K562 (cell line): ENCODE measurements at regions not wholly inside any gene's neighbourhood (a gene's known extent, or its start where the extent isn't known, plus 50 kb on each side); places are given as distances from the start of the nearest gene placed in this dataset.

ENCODE experiments used
- ATAC-seq: fragments of 200-7000 bp; cut with Tn5 transposase; 3 replicates; pipeline ENCODE4 v1.9.1; 2020; ENCODE audit warnings: moderate library complexity
- BruUV-seq: library from RNA; stranded (reverse); fragments of 400-500 nt; replicated peaks from 2 replicates; lab custom pipeline; 2021; lab: Mats Ljungman, UMichigan
- CTCF ChIA-PET: fragments of 300-600 bp; formaldehyde crosslinking; extraction: SDS; loops from one replicate; lab custom pipeline; 2021; ENCODE audit warnings: low intra/inter-chr PET ratio; lab: Yijun Ruan, JAX
- POLR2A ChIA-PET: fragments of 300-600, 350-650 bp; sonication (Branson Sonifier 250); formaldehyde crosslinking; extraction: SDS; loops from one replicate; lab custom pipeline; 2021; ENCODE audit warnings: antibody characterized with exemption, inconsistent platforms; lab: Yijun Ruan, JAX
- DNase-seq, 4 experiments: peaks; one replicate each; pipeline versions ENCODE4 v3.0.0 to v3.0.0-alpha.2; 2011 to 2018; ENCODE audit warnings: low spot score in 3 of 4, mixed read lengths in 3 of 4; ENCODE audit errors: extremely low read depth in 1 of 4
- FAIRE-seq: peaks from 2 replicates; lab custom pipeline; 2011; peaks lifted over from hg19 to GRCh38; lab: Jason Lieb, UNC
- H2AFZ ChIP-seq: 2 replicates; pipeline ENCODE4 v1.6.0; 2011; ENCODE audit warnings: low read depth, low read length, control low read depth, inconsistent platforms
- H3K27ac ChIP-seq: fragments of 200-600 bp; 3 replicates; pipeline ENCODE4 v1.8.0; 2011; ENCODE audit warnings: low read depth, mild to moderate bottlenecking, control low read depth, inconsistent platforms, low read length, moderate library complexity, mixed read lengths; ENCODE audit errors: extremely low read depth
- H3K27me3 ChIP-seq, 2 experiments: fragments of 300-600 bp in 1 of 2; 2 replicates in 1 of 2; 3 replicates in 1 of 2; pipeline versions ENCODE4 v1.6.0 to v1.8.0; 2011; ENCODE audit warnings: inconsistent platforms in 2 of 2, low read length in 2 of 2, mild to moderate bottlenecking in 1 of 2, mixed read lengths in 1 of 2, moderate library complexity in 1 of 2; ENCODE audit not compliant: control insufficient read depth in 2 of 2, insufficient read depth in 2 of 2
- H3K36me3 ChIP-seq: fragments of 300-600 bp; 3 replicates; pipeline ENCODE4 v1.8.0; 2011; ENCODE audit warnings: mild to moderate bottlenecking, low read length, inconsistent platforms; ENCODE audit not compliant: control insufficient read depth, insufficient read depth
- H3K4me1 ChIP-seq, 2 experiments: fragments of 200-600 bp in 1 of 2; replicated peaks in 1 of 2; 2 replicates in 1 of 2; 3 replicates in 1 of 2; pipeline versions ENCODE4 v1.5.1 to v1.8.0; 2011; ENCODE audit warnings: inconsistent platforms in 2 of 2, low read length in 2 of 2, mild to moderate bottlenecking in 1 of 2, mixed read lengths in 1 of 2, moderate library complexity in 1 of 2; ENCODE audit not compliant: control insufficient read depth in 2 of 2, insufficient read depth in 2 of 2
- H3K4me2 ChIP-seq: 2 replicates; pipeline ENCODE4 v1.6.1; 2011; ENCODE audit warnings: low read length, control low read depth, inconsistent platforms, mixed read lengths; ENCODE audit not compliant: insufficient read depth
- H3K4me3 ChIP-seq: fragments of 200-600 bp; sonication (generic), shearing (Covaris generic); 2 replicates; pipeline ENCODE4 v1.5.1; 2016; ENCODE audit warnings: control low read depth, inconsistent platforms
- H3K79me2 ChIP-seq: fragments of 200-600 bp; 3 replicates; pipeline ENCODE4 v1.8.0; 2011; ENCODE audit warnings: low read length, inconsistent platforms; ENCODE audit not compliant: control insufficient read depth, insufficient read depth
- H3K9ac ChIP-seq, 2 experiments: 2 replicates each; pipeline versions ENCODE4 v1.6.0 to v1.6.1; 2011; ENCODE audit warnings: low read depth in 2 of 2, low read length in 2 of 2, control low read depth in 1 of 2, inconsistent platforms in 1 of 2, mild to moderate bottlenecking in 1 of 2, mixed read lengths in 1 of 2; ENCODE audit not compliant: insufficient read depth in 1 of 2
- H3K9me1 ChIP-seq: one replicate; pipeline ENCODE4 v1.6.0; 2011; ENCODE audit warnings: inconsistent platforms, mild to moderate bottlenecking, low read length, moderate library complexity; ENCODE audit not compliant: control insufficient read depth, insufficient read depth
- H3K9me3 ChIP-seq: replicated peaks from 2 replicates; pipeline ENCODE4 v1.5.1; 2011; ENCODE audit warnings: low read depth, low read length, inconsistent platforms; ENCODE audit not compliant: control insufficient read depth, insufficient read depth
- H4K20me1 ChIP-seq: replicated peaks from 2 replicates; pipeline ENCODE4 v1.6.1; 2011; ENCODE audit warnings: low read length, inconsistent platforms, mixed read lengths; ENCODE audit not compliant: control insufficient read depth, insufficient read depth
- ADNP ChIP-seq: fragments of 200-800 bp; sonication (Bioruptor generic); IDR thresholded peaks from 2 replicates; pipeline ENCODE4 v1.6.1; 2016; ENCODE audit warnings: missing genetic modification characterization, missing compliant biosample characterization
- CBX1 ChIP-seq: sonication (generic); IDR thresholded peaks from 2 replicates; pipeline ENCODE4 v1.6.1; 2016; ENCODE audit warnings: antibody characterized with exemption, low read depth, mild to moderate bottlenecking
- CTBP1 ChIP-seq: fragments of 450-650 bp; IDR thresholded peaks from 2 replicates; pipeline ENCODE4 v1.6.1; 2016; ENCODE audit warnings: borderline replicate concordance
- DACH1 ChIP-seq: fragments of 450-650 bp; IDR thresholded peaks from 2 replicates; pipeline ENCODE4 v1.6.1; 2018; ENCODE audit not compliant: partially characterized antibody
- ESRRB ChIP-seq: fragments of 250-450 bp; sonication (Bioruptor Pico); IDR thresholded peaks from 2 replicates; pipeline ENCODE4 v1.5.0; 2020; ENCODE audit warnings: mild to moderate bottlenecking, moderate library complexity, borderline replicate concordance
- FOXJ2 ChIP-seq: fragments of 200-800 bp; sonication (Bioruptor generic); IDR thresholded peaks from 2 replicates; pipeline ENCODE4 v1.6.1; 2016; ENCODE audit warnings: missing genetic modification characterization, missing compliant biosample characterization
- GABPB2 ChIP-seq: fragments of 250-450 bp; sonication (Bioruptor Pico); conservative IDR thresholded peaks from 2 replicates; pipeline ENCODE4 v1.5.1; 2021; ENCODE audit warnings: mild to moderate bottlenecking
- HDAC8 ChIP-seq: fragments of 450-650 bp; IDR thresholded peaks from 2 replicates; pipeline ENCODE4 v1.6.1; 2016; ENCODE audit warnings: mild to moderate bottlenecking, missing genetic modification characterization, moderate library complexity, missing compliant biosample characterization
- KDM5B ChIP-seq: fragments of 200-600 bp; sonication (generic); IDR thresholded peaks from 2 replicates; pipeline ENCODE4 v1.6.1; 2012; ENCODE audit warnings: low read depth, mild to moderate bottlenecking, moderate library complexity, low read length, control low read depth, inconsistent platforms; ENCODE audit not compliant: insufficient replicate concordance
- KLF10 ChIP-seq: fragments of 250-450 bp; sonication (Bioruptor Pico); IDR thresholded peaks from 2 replicates; pipeline ENCODE4 v1.6.1; 2021; ENCODE audit warnings: matching md5 sums
- MEF2A ChIP-seq: IDR thresholded peaks from 2 replicates; pipeline ENCODE4 v1.6.1; 2011; ENCODE audit warnings: low read depth, mild to moderate bottlenecking, low read length, moderate library complexity; ENCODE audit not compliant: control insufficient read depth
- NCOA4 ChIP-seq: fragments of 450-650 bp; IDR thresholded peaks from 2 replicates; pipeline ENCODE4 v1.6.1; 2018; ENCODE audit warnings: mild to moderate bottlenecking; ENCODE audit not compliant: partially characterized antibody
- NFE2L1 ChIP-seq: fragments of 450-650 bp; IDR thresholded peaks from 2 replicates; pipeline ENCODE4 v1.6.1; 2016; ENCODE audit warnings: missing genetic modification characterization, low read depth, mild to moderate bottlenecking, missing compliant biosample characterization, moderate library complexity, borderline replicate concordance
- RB1 ChIP-seq: fragments of 450-650 bp; IDR thresholded peaks from 2 replicates; pipeline ENCODE4 v1.6.1; 2017; ENCODE audit warnings: low read depth, mild to moderate bottlenecking
- TFAM ChIP-seq: fragments of 250-450 bp; sonication (Bioruptor Pico); conservative IDR thresholded peaks from 2 replicates; pipeline ENCODE4 v1.5.0; 2021; ENCODE audit warnings: mild to moderate bottlenecking, moderate library complexity
- ZNF146 ChIP-seq: IDR thresholded peaks from one replicate; pipeline ENCODE4 v1.6.1; 2018; ENCODE audit warnings: missing compliant biosample characterization; ENCODE audit not compliant: unreplicated experiment
- ZNF395 ChIP-seq: fragments of 200-800 bp; sonication (Bioruptor generic); IDR thresholded peaks from 2 replicates; pipeline ENCODE4 v1.6.1; 2017; ENCODE audit warnings: missing genetic modification characterization, missing compliant biosample characterization
- ZNF699 ChIP-seq: fragments of 250-450 bp; sonication (Bioruptor Pico); IDR thresholded peaks from 2 replicates; pipeline ENCODE4 v1.8.0; 2021; ENCODE audit warnings: mild to moderate bottlenecking, moderate library complexity; ENCODE audit not compliant: insufficient replicate concordance
- WGBS: fragments of 100-300 bp; shearing (Covaris generic); methylation state at CpG from one replicate; pipeline ENCODE4 v1.1.6; 2016; ENCODE audit warnings: low coverage, mixed read lengths; ENCODE audit not compliant: insufficient coverage; ENCODE audit errors: missing lambda C conversion rate; 5-methylcytosine and 5-hydroxymethylcytosine counted together
- in situ Hi-C: fragments of 300-500 bp; cut with MboI; formaldehyde crosslinking; loops from 4 replicates; pipeline ENCODE4 v1.15.0; 2018; ENCODE audit warnings: inconsistent platforms, mixed read lengths
- intact Hi-C: fragments of 100-400 bp; cut with micrococcal nuclease; formaldehyde crosslinking; loops from 2 replicates; pipeline ENCODE4 v1.14.2; 2022
- TF ChIP-seq, protein P1 (sequence below): fragments of 250-450 bp; sonication (Bioruptor Pico); IDR thresholded peaks from 2 replicates; pipeline ENCODE4 v1.5.0; 2021; ENCODE audit warnings: mild to moderate bottlenecking, borderline replicate concordance

GRCh38 chr10:78341953-78342614, 308.4 kb downstream of the RPS24 start:
- Histone ChIP-seq H3K4me3 (no peak overlapping the region), H3K9me3 (no peaks in the 10 kb centered on the region), H3K9me1 (no peaks in the 10 kb centered on the region), H3K4me1 (no peaks in the 10 kb centered on the region), H2AFZ (no peak overlapping the region), H3K79me2 (no peaks in the 10 kb centered on the region), H3K36me3 (no peaks in the 10 kb centered on the region), H3K27ac (no peak overlapping the region), H3K27me3 (peaks cover 0 to 33% of the 10 kb centered on the region in 2 experiments; a peak in 2 of 5 replicates), H4K20me1 (0 out of 2 replicates have a peak, but pooled peaks cover 3% of the 10 kb centered on the region), H3K9ac (no peak overlapping the region), H3K4me2 (no peak overlapping the region)
- no peak for FAIRE-seq
- 3% methylated on average over 8 of the region's 8 CpGs for WGBS
- in situ Hi-C loops, result no loop called here
- CTCF ChIA-PET, result no interaction called here
- POLR2A ChIA-PET, result interaction anchor here (1.0 kb wide), 1 partner anchor 11 kb away, joined by 3 read pairs; no protein-coding TSS in a partner anchor
- no peak for TF ChIP-seq FOXJ2
- no peak for TF ChIP-seq ADNP (tag)
- TF ChIP-seq CTBP1, result no peak
- TF ChIP-seq GABPB2, result no peak
- no peak for TF ChIP-seq TFAM (CRISPR knock-in tag)
- no peak for TF ChIP-seq NCOA4
- no peak for TF ChIP-seq RB1
- TF ChIP-seq ZNF395 (CRISPR knock-in tag), result no peak
- TF ChIP-seq KLF10 (CRISPR knock-in tag), result no peak
- TF ChIP-seq ZNF146 (CRISPR knock-in tag), result no peak
- TF ChIP-seq NFE2L1 (tag), result no peak
- TF ChIP-seq ESRRB, result no peak
- no peak for TF ChIP-seq CBX1
- no peak for TF ChIP-seq ZNF699 (CRISPR knock-in tag)
- TF ChIP-seq, protein P1, sequence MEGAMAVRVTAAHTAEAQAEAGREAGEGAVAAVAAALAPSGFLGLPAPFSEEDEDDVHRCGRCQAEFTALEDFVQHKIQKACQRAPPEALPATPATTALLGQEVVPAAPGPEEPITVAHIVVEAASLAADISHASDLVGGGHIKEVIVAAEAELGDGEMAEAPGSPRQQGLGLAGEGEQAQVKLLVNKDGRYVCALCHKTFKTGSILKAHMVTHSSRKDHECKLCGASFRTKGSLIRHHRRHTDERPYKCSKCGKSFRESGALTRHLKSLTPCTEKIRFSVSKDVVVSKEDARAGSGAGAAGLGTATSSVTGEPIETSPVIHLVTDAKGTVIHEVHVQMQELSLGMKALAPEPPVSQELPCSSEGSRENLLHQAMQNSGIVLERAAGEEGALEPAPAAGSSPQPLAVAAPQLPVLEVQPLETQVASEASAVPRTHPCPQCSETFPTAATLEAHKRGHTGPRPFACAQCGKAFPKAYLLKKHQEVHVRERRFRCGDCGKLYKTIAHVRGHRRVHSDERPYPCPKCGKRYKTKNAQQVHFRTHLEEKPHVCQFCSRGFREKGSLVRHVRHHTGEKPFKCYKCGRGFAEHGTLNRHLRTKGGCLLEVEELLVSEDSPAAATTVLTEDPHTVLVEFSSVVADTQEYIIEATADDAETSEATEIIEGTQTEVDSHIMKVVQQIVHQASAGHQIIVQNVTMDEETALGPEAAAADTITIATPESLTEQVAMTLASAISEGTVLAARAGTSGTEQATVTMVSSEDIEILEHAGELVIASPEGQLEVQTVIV, result no peak
- no peak for TF ChIP-seq KDM5B
- no peak for TF ChIP-seq HDAC8 (tag)
- no peak for TF ChIP-seq DACH1
- no peak for TF ChIP-seq MEF2A
- no peak for ATAC-seq
- intact Hi-C loops, result no loop called here
- no peak for DNase-seq
- BruUV-seq, result no TSS peak
